ENCODE measurements at regions not wholly inside any gene's neighbourhood (a gene's known extent, or its start where the extent isn't known, plus 50 kb on each side); places are given as distances from the start of the nearest gene placed in this dataset.

GRCh38 chr5:164600929-164601535 lies 1095.6 kb downstream of the MAT2B start:
- TF ChIP-seq CTCF (conservative IDR thresholded peaks at IDR 0.05; ENCODE audit: low read length) (no peak), EZH2phosphoT487 (IDR thresholded peaks at IDR 0.05; ENCODE audit: borderline replicate concordance, low read depth, low read length) (no peak)
